NCI-H446 treated with DMSO at 0.1 percent for 48 hours (cell line): ENCODE measurements at regions not wholly inside any gene's neighbourhood (a gene's known extent, or its start where the extent isn't known, plus 50 kb on each side); places are given as distances from the start of the nearest gene placed in this dataset.
"Not testable (repeated sequence)": the region's sequence is repeated elsewhere in the genome, so short reads cannot be mapped to it uniquely, and the experiment has no call there.

Source experiments
- DNase-seq: peaks from one replicate; lab custom pipeline; 2025; lab: John Stamatoyannopoulos, UW

DNA sequence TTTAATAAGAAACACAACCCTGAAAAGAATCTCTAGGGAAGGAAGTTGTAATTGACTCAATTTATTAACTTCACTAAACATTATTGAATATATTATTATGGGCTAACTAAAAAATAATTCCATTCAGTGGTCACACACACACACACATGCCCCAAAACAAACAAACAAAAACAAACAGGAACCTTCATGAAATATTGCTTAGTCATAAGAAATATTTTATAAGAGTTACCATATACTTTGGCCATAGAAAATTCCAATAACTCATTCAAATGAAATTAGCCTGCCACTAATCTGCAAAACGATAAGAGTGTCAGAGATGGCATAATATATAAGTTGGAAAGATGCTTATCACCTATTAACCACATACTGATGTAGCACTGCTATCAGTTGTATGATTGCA, 268.4 kb upstream of the AMIGO2 start:
- DNase-seq = no peak

DNA sequence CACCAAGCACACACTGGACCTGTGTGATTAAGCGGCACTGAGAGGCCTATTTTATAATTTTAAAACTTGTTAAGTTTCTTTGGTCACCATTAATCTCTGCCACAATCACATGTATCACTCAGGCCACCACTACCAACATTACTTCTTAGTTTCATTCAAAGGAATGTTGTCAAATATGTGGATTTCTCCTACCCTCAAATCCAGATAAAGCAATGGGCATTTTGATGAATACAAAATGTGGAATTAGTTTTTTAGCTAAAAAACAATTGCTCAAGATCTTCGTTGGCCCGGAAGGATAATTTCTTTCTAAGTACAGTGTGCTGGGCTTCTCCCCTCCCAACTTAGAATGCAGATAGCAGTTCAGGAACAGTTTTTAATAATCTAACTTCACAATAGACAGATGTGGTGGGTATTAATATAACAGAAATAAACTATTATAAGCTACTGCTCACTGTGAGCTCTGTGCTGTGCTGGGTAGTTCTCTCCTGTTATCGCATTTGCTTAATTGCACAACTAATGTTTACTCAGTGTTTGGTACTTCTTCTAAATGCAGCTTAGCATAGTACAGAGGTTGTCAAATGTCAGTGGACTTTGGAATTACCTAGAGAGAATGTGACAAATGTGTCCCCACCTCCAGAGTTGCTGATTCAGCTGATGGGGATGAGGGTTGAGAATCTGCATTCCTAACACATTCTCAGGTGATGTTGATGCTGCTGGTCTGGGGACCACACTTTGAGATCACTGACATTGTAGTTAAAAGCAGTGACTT, 266.7 kb upstream of the AMIGO2 start:
- no peak for DNase-seq

- no peak for DNase-seq
Measured at GRCh38 chr12:47343684-47344567, 264.2 kb upstream of the AMIGO2 start.

- no peak for DNase-seq
Measured at GRCh38 chr12:47340411-47341015, 260.8 kb upstream of the AMIGO2 start.

GRCh38 chr12:47337581-47337980, 257.8 kb upstream of the AMIGO2 start:
- DNase-seq = no peak

DNA sequence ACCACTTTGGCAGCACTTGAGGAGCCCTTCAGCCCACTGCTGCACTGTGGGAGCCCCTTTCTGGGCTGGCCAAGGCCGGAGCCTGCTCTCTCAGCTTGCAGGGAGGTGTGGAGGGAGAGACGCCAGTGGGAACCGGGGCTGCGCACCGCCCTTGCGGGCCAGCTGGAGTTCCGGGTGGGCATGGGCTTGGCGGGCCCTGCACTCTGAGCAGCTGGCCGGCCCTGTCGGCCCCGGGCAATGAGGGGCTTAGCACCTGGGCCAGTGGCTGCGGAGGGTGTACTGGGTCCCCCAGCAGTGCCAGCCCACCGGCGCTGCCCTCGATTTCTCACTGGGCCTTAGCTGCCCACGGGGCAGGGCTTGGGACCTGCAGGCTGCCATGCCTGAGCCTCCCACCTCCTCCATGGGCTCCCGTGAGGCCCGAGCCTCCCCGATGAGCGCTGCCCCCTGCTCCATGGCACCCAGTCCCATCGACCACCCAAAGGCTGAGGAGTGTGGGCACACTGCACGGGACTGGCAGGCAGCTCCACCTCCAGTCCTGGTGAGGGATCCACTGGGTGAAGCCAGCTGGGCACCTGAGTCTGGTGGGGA, 253.6 kb upstream of the AMIGO2 start:
- not testable (repeated sequence) for DNase-seq

DNA sequence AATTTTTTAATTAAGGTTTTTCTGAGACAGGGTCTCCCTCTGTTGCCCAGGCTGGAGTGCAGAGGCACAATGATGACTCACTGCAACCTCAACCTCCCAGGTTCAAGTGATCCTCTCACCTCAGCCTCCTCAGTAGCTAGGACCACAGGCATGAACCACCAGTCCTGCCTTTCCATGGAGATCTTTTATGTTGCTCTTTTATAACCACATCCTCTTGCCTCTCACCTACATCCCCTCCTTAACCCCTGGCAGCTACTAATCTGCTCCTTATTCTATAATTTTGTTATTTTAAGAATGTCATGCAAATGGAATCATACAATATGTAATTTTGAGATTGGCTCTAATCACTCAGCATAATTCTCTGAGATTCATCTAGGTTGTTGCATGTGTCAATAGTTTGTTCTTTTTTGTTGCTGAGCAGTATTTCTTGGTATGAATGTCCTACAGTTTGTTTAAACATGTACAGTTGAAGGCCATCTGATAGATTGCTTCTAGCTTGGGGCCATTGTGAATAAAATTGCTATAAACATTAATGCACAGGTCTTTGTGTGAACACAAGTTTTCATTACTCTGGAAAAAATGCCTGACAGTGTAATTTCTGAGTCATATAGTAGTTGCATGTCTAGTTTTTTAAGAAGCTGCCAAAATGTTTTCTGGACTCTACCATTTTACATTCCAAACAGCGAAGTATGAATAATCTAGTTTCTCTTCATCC, 249.2 kb upstream of the AMIGO2 start:
- DNase-seq = no peak

DNA sequence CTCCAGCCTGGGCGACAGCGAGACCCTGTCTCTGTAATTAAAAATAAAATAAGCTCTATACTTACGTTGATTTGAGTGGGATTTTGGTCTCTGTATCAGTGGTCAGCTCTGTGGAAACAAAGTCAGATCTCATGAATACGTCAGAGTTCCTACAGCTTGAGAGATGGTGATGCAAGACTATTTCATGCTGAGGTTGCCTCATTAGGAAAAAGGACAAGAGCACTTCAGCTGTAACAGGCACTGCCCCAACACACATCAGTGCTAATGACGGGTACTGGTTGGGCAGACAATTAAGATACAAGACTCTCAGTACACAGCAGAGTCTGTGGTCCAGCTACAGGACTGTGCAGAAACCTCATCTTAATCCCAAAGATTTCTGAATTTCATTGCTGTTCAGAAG, 246.4 kb upstream of the AMIGO2 start:
- no peak for DNase-seq

DNA sequence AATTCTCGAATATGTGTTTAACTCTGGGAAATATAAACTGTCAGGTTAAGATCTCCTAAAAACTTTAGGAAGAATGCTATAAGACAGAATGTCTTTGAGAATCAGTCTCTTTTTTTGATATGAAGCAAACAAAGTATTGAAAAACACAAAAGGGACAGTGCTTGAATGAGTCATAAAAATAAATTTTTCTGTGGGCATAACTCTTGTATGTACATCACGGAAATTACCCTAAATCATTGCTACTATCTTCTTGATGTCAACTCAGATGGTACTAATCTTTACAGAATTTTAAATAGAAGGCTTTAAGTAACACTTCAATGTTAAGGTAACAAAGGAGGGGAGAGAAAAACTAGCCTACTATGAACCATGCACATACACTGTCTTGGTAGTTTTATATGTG, 244.0 kb upstream of the AMIGO2 start:
- DNase-seq = no peak

DNA sequence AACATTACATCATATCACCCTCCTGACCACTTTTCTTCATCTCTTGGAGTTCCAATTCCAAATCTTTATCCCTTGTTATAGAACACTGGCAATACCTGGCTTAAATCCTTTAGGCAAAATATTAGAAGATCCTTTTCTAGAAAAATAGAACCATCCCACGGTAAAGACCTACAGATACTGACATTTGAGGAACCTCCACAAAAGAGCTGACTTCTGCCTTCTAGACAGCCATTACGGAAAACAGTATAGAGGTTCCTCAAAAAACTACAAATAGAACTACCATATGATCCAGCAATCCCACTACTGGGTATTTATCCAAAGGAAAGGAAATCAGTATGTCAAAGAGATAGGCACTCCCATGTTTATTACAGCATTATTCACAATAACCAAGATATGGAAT, 241.7 kb upstream of the AMIGO2 start:
- DNase-seq = no peak

- no peak for DNase-seq
Measured at GRCh38 chr12:47319746-47320145, 240.0 kb upstream of the AMIGO2 start.

DNA sequence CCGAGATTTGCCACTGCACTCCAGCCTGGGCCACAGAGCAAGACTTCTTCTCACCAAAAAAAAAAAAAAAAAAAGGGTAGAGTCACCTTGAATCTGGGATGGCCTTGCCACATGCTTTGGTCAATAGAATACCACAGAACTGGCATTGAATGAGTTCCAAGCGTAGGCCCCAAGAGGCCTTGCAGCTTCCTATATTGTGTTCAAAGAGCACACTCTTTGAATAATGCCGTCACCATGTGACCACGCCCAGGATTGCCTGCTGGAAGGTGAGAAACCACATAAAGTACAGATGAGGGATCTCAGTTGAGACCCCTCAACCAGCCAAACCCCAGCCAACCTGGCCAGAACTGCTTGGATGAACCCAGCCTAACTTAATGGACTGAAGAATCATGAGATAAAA, 239.2 kb upstream of the AMIGO2 start:
- DNase-seq = no peak

DNA sequence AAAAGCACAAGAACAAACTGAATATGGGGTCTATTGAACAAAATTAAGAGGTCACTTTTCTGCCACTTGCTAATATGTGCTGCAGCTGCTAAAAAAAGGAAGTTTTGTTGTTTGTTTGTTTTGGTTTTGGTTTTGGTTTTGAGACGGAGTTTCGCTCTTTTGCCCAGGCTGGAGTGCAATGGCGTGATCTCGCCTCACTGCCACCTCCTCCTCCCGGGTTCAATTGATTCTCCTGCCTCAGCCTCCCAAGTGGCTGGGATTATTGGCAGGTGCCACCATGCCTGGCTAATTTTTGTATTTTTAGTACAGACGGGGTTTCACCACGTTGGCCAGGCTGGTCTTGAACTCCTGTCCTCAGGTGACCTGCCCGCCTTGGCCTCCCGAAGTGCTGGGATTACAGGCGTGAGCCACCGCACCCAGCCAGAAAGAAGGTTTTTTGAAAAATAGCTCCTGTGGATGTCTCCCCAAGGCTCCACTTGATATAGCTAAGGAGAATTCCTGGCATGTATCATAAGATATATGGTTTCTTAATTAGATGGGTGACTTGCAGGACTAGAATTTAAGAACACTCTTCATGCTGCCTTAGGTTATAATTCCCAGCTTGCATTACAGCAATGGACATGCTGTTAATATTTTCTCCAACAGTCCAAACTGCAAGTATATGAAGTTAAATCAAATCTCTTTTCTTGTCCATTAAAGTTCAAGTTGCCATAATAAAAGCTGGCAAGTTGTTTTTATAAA, 237.6 kb upstream of the AMIGO2 start:
- DNase-seq = no peak

DNA sequence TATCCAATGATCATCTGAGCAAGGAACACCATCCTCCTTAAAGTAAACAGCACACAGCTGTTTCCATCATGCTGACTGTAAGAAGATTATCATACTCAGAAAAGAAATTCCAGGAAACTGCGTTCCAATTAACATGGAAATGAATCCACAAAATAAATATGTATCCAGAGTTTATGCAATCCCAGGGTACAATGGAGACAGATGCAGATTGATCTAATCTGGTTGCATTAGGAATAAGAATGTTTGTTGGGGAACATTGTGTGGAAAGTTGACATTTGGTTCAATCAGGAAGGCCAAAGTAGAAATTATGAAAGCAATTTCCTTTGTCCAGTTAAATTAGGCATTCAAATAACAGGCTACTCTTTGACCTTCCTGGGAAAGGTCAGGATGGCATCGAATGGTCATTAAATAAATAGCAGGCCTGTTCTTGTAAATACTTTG, 236.9 kb upstream of the AMIGO2 start:
- no peak for DNase-seq

- DNase-seq = no peak
Measured at GRCh38 chr12:47314996-47315395, 235.2 kb upstream of the AMIGO2 start.

DNA sequence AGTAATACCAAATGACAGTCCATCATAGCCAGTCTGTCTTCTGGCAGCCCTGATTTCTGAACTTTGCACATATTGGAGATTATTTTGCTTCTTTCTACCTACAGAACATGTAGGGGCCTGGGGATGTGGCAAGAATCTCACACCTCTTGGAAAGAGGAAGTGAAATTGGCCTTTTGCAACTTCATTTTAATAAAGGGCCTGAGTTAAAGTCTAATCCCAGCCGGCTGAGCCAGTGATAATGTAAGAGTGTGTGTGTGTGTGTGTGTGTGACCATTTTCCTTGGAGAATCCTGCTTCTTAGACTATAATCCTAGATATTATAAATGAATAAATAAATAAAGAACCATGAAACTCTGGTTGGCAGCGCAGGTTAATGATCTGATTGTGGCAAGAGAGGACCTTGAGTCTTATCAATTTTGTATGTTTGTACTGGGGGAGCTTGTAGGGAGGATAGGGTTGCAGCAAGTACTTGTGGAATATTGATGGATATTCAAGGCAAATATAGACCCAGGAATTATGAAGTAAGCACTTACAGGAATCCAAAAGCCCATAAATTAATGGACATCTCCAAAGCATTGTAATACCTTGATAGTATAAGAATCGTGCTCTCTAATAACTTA, 233.2 kb upstream of the AMIGO2 start:
- no peak for DNase-seq

DNA sequence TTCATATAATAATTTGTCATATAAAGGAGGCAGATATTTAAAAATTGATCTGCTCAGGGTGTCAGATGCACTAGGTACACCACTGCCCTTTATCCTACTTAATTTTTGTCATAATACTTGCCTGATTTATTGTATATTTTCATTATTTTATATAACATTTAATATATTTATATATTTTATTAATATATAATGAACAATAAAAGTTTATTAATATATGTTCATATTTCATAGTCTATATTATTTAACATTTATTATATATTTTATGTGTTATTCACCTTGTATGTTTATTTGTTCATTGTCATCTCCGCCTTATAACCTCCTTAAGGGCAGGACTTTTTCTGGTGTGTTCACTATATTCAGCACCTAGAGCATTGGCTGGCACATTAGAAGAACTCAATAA, 232.4 kb upstream of the AMIGO2 start:
- DNase-seq = no peak

DNA sequence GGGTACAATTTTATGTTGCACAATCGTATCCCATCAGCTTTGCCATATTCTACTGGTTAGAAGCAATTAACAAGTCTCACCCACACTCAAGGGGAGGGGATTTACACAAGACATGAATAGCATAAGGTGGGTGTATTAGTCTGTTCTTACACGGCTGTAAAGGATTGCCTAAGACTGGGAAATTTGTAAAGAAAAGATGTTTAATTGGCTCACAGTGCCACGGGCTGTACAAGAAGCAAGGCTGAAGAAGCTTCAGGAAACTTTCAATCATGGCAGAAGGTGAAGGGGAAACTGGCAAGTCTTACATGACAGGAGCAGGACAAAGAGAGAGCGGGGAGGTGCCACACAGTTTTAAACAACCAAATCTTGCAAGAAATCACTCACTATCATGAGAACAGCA, 231.8 kb upstream of the AMIGO2 start:
- DNase-seq = no peak

- DNase-seq = no peak
Measured at GRCh38 chr12:47311010-47311409, 231.3 kb upstream of the AMIGO2 start.

DNA sequence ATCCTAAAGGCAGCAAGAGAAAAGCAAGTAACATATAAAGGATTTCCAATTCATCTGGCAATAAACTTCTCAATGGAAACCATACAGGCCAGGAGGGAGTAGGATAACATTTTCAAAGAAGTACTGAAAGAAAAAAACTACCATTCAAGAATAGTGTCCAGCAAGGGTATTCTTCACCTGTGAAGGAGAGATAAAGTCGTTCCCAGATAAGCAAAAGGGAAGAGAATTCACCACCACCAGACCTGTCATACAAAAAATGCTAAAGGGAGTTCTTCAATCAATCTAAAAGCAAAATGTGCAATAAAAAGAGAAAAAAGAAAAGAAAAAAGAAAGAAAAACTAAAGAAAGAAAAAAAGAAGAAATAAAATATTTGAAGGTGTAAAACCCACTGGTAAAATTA, 228.9 kb upstream of the AMIGO2 start:
- no peak for DNase-seq
